Hematopoietic multipotent progenitor cell treated with erythropoietin and hydrocortisone succinate and interleukin-3 and kit ligand, for 6 days (in vitro differentiated cells): ENCODE measurements at regions not wholly inside any gene's neighbourhood (a gene's known extent, or its start where the extent isn't known, plus 50 kb on each side); places are given as distances from the start of the nearest gene placed in this dataset.
A peak's percentile ranks its signal among the peaks of the same experiment; 100 is the strongest.
"Not testable (repeated sequence)": the region's sequence is repeated elsewhere in the genome, so short reads cannot be mapped to it uniquely, and the experiment has no call there.

Source experiments
- DNase-seq: peaks from one replicate; pipeline ENCODE4 v3.0.0-alpha.2; 2015

- DNase-seq: no peak
These were observed 55.7 kb upstream of the RNPC3 start for GRCh38 chr1:103469801-103470200.

GRCh38 chr1:103467100-103467499 lies 58.4 kb upstream of the RNPC3 start:
- DNase-seq: no peak

GRCh38 chr1:103461161-103462105 lies 64.1 kb upstream of the RNPC3 start:
- DNase-seq: peak; percentile 55

GRCh38 chr1:103460511-103460910 lies 65.0 kb upstream of the RNPC3 start:
- no peak for DNase-seq

GRCh38 chr1:103459346-103459745 lies 66.2 kb upstream of the RNPC3 start:
- no peak for DNase-seq

GRCh38 chr1:103457886-103458455 lies 67.5 kb upstream of the RNPC3 start:
- no peak for DNase-seq

- no peak for DNase-seq
These were observed 76.9 kb upstream of the RNPC3 start for GRCh38 chr1:103448560-103448959.

GRCh38 chr1:103447471-103447870 lies 78.0 kb upstream of the RNPC3 start:
- no peak for DNase-seq

- no peak for DNase-seq
These were observed 84.2 kb upstream of the RNPC3 start for GRCh38 chr1:103441342-103441741.

GRCh38 chr1:103436568-103437100 lies 88.9 kb upstream of the RNPC3 start:
- not testable (repeated sequence) for DNase-seq

- DNase-seq: no peak
These were observed 90.1 kb upstream of the RNPC3 start for GRCh38 chr1:103435443-103435842.

- no peak for DNase-seq
These were observed 100.8 kb upstream of the RNPC3 start for GRCh38 chr1:103424650-103425049.

- DNase-seq: no peak
These were observed 108.7 kb upstream of the RNPC3 start for GRCh38 chr1:103416681-103417286.

GRCh38 chr1:103387898-103388297 lies 137.6 kb upstream of the RNPC3 start:
- no peak for DNase-seq

- no peak for DNase-seq
These were observed 151.5 kb upstream of the RNPC3 start for GRCh38 chr1:103373991-103374390.

GRCh38 chr1:103372866-103373265 lies 152.6 kb upstream of the RNPC3 start:
- no peak for DNase-seq

GRCh38 chr1:103371234-103371633 lies 154.3 kb upstream of the RNPC3 start:
- DNase-seq: no peak

GRCh38 chr1:103367186-103367585 lies 158.3 kb upstream of the RNPC3 start:
- no peak for DNase-seq

- no peak for DNase-seq
These were observed 159.5 kb upstream of the RNPC3 start for GRCh38 chr1:103365860-103366569.

- DNase-seq: no peak
These were observed 162.5 kb upstream of the RNPC3 start for GRCh38 chr1:103363008-103363365.

- no peak for DNase-seq
These were observed 163.0 kb upstream of the RNPC3 start for GRCh38 chr1:103362348-103363007.

GRCh38 chr1:103353391-103353790 lies 172.1 kb upstream of the RNPC3 start:
- no peak for DNase-seq

GRCh38 chr1:103348136-103348535 lies 177.4 kb upstream of the RNPC3 start:
- no peak for DNase-seq
